ENCODE measurements at regions not wholly inside any gene's neighbourhood (a gene's known extent, or its start where the extent isn't known, plus 50 kb on each side); places are given as distances from the start of the nearest gene placed in this dataset.

DNA sequence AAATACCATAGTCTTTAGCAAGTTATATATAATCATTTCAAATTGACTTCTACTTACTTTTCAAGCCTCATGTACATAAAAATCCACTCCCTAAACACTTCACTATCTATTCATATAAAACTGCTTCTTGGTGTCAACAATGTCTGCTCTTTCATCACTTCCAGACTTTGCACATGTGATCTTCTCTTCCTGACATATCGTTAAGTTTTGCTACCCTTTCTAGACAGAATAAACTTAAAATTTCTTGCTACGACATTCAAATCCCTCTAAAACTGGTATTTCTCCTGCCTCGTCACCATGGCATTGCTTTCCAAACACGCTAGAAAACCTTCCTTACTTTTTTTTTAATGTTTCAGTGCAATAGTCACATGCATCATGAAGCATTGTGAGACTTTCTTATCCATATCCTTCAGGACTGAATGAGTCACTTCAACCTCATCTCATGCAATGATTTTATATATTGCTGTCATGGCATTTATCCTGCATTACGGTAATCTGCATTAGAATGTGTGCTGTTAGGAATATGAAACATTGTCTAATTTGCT is 122.8 kb downstream of the GMNC start:
- Histone ChIP-seq H3K9me3 (replicated peaks; ENCODE audit: insufficient read depth, low read length) (no peaks in the 10 kb centered on the region), H3K4me2 (ENCODE audit: low read depth, low read length) (no peak overlapping the region), H3K4me1 (ENCODE audit: low read length) (no peaks in the 10 kb centered on the region), H3K79me2 (ENCODE audit: low read length) (no peaks in the 10 kb centered on the region), H3K36me3 (replicated peaks; ENCODE audit: insufficient read depth, low read length) (no peaks in the 10 kb centered on the region), H3K9ac (ENCODE audit: low read length) (no peak overlapping the region), H3K9me2 (replicated peaks; ENCODE audit: insufficient read depth, low read length) (no peaks in the 10 kb centered on the region), H3F3A (ENCODE audit: insufficient read depth, low read length) (no peaks in the 10 kb centered on the region), H2AFZ (ENCODE audit: low read length) (no peak overlapping the region), H3K4me3 (ENCODE audit: low read length) (no peak overlapping the region), H3K27ac (ENCODE audit: low read length) (no peak overlapping the region), H4K20me1 (ENCODE audit: insufficient read depth, low read length) (no peaks in the 10 kb centered on the region), H3K27me3 (replicated peaks; ENCODE audit: insufficient read depth, low read length) (no peaks in the 10 kb centered on the region)
- no peak for DNase-seq
- TF ChIP-seq EZH2phosphoT487 (IDR thresholded peaks at IDR 0.05; ENCODE audit: low read length) (no peak), EZH2 (optimal IDR thresholded peaks at IDR 0.05; ENCODE audit: low read depth, low read length) (no peak)
- TF ChIP-seq, protein P1, sequence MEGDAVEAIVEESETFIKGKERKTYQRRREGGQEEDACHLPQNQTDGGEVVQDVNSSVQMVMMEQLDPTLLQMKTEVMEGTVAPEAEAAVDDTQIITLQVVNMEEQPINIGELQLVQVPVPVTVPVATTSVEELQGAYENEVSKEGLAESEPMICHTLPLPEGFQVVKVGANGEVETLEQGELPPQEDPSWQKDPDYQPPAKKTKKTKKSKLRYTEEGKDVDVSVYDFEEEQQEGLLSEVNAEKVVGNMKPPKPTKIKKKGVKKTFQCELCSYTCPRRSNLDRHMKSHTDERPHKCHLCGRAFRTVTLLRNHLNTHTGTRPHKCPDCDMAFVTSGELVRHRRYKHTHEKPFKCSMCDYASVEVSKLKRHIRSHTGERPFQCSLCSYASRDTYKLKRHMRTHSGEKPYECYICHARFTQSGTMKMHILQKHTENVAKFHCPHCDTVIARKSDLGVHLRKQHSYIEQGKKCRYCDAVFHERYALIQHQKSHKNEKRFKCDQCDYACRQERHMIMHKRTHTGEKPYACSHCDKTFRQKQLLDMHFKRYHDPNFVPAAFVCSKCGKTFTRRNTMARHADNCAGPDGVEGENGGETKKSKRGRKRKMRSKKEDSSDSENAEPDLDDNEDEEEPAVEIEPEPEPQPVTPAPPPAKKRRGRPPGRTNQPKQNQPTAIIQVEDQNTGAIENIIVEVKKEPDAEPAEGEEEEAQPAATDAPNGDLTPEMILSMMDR (IDR thresholded peaks at IDR 0.05; ENCODE audit: low read length), result no peak

DNA sequence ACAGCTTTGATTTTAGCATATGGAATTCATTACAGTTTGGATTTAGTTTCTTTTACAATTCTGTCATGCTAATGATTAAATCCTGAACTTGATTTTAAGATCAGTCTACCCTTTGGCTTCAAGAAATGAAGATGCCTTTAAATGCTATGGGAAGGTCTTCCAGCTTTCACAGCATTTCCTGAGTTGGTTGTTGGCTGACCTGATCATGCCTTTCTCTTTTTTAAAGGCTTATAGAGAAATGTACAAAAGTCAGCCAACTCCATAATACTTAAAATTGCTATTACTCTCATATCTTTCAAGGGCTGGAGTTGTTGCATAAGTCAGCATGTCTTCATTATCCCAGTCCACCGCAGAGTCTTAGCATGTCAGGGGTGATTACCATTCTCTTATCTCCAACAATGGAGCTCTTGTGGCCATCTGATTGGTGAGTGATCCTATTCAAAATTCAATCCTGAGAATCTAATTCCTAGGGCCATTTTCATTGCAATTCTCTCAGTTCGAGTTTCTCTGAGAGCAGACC is 123.8 kb downstream of the GMNC start:
- no peak overlapping the region for H3K9ac ChIP-seq (ENCODE audit: low read length)
- H2AFZ ChIP-seq (ENCODE audit: low read length), result no peak overlapping the region
- TF ChIP-seq EZH2phosphoT487 (IDR thresholded peaks at IDR 0.05; ENCODE audit: low read length) (no peak), EZH2 (optimal IDR thresholded peaks at IDR 0.05; ENCODE audit: low read depth, low read length) (no peak)
- TF ChIP-seq, protein P1 (IDR thresholded peaks at IDR 0.05; ENCODE audit: low read length), result no peak
- H3K27ac ChIP-seq (ENCODE audit: low read length), result no peak overlapping the region
- no peaks in the 10 kb centered on the region for H3K79me2 ChIP-seq (ENCODE audit: low read length)
- H3K4me2 ChIP-seq (ENCODE audit: low read depth, low read length), result no peak overlapping the region
- no peaks in the 10 kb centered on the region for H3K4me1 ChIP-seq (ENCODE audit: low read length)
- no peaks in the 10 kb centered on the region for H3K9me2 ChIP-seq (replicated peaks; ENCODE audit: insufficient read depth, low read length)
- no peaks in the 10 kb centered on the region for H3K36me3 ChIP-seq (replicated peaks; ENCODE audit: insufficient read depth, low read length)
- DNase-seq, result no peak
- H4K20me1 ChIP-seq (ENCODE audit: insufficient read depth, low read length), result no peaks in the 10 kb centered on the region
- H3K4me3 ChIP-seq (ENCODE audit: low read length), result no peak overlapping the region
- H3K9me3 ChIP-seq (replicated peaks; ENCODE audit: insufficient read depth, low read length), result no peaks in the 10 kb centered on the region
- H3K27me3 ChIP-seq (replicated peaks; ENCODE audit: insufficient read depth, low read length), result no peaks in the 10 kb centered on the region
- no peaks in the 10 kb centered on the region for H3F3A ChIP-seq (ENCODE audit: insufficient read depth, low read length)

DNA sequence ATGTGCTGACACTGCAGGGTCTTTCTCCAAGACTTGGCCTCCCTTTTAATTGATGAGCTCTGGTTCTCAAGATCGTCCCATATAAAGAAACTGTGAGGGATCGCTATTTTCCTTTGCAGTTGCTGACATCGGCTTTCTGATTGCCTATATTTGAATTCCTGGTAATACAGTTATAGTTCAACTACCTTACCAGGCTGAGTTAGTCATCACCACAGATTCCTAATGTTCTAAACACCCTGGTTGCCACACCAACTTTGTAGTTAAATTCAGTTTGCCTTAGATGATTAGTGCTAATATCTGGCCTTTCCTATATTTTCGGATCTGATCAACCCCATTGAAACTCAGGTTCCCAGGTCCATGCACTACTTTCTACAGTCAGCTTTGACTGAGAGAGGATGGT is 125.0 kb downstream of the GMNC start:
- no peaks in the 10 kb centered on the region for H3K36me3 ChIP-seq (replicated peaks; ENCODE audit: insufficient read depth, low read length)
- H3K4me1 ChIP-seq (ENCODE audit: low read length), result no peaks in the 10 kb centered on the region
- no peak overlapping the region for H3K9ac ChIP-seq (ENCODE audit: low read length)
- H3K9me2 ChIP-seq (replicated peaks; ENCODE audit: insufficient read depth, low read length), result no peaks in the 10 kb centered on the region
- no peaks in the 10 kb centered on the region for H4K20me1 ChIP-seq (ENCODE audit: insufficient read depth, low read length)
- no peaks in the 10 kb centered on the region for H3K79me2 ChIP-seq (ENCODE audit: low read length)
- no peak for TF ChIP-seq EZH2 (optimal IDR thresholded peaks at IDR 0.05; ENCODE audit: low read depth, low read length)
- TF ChIP-seq, protein P1 (IDR thresholded peaks at IDR 0.05; ENCODE audit: low read length), result no peak
- no peak for TF ChIP-seq EZH2phosphoT487 (IDR thresholded peaks at IDR 0.05; ENCODE audit: low read length)
- no peaks in the 10 kb centered on the region for H3F3A ChIP-seq (ENCODE audit: insufficient read depth, low read length)
- no peak for DNase-seq
- H3K9me3 ChIP-seq (replicated peaks; ENCODE audit: insufficient read depth, low read length), result no peaks in the 10 kb centered on the region
- H3K27ac ChIP-seq (ENCODE audit: low read length), result no peak overlapping the region
- no peak overlapping the region for H3K4me2 ChIP-seq (ENCODE audit: low read depth, low read length)
- H3K4me3 ChIP-seq (ENCODE audit: low read length), result no peak overlapping the region
- H2AFZ ChIP-seq (ENCODE audit: low read length), result no peak overlapping the region
- H3K27me3 ChIP-seq (replicated peaks; ENCODE audit: insufficient read depth, low read length), result no peaks in the 10 kb centered on the region
